K562 (cell line): ENCODE measurements at regions not wholly inside any gene's neighbourhood (a gene's known extent, or its start where the extent isn't known, plus 50 kb on each side); places are given as distances from the start of the nearest gene placed in this dataset.

Source experiments
- ATAC-seq: fragments of 200-7000 bp; cut with Tn5 transposase; 3 replicates; pipeline ENCODE4 v1.9.1; 2020; ENCODE audit warnings: moderate library complexity
- BruUV-seq: library from RNA; stranded (reverse); fragments of 400-500 nt; replicated peaks from 2 replicates; lab custom pipeline; 2021; lab: Mats Ljungman, UMichigan
- CTCF ChIA-PET: fragments of 300-600 bp; formaldehyde crosslinking; extraction: SDS; loops from one replicate; lab custom pipeline; 2021; ENCODE audit warnings: low intra/inter-chr PET ratio; lab: Yijun Ruan, JAX
- POLR2A ChIA-PET: fragments of 300-600, 350-650 bp; sonication (Branson Sonifier 250); formaldehyde crosslinking; extraction: SDS; loops from one replicate; lab custom pipeline; 2021; ENCODE audit warnings: antibody characterized with exemption, inconsistent platforms; lab: Yijun Ruan, JAX
- DNase-seq, 4 experiments: peaks; one replicate each; pipeline versions ENCODE4 v3.0.0 to v3.0.0-alpha.2; 2011 to 2018; ENCODE audit warnings: low spot score in 3 of 4, mixed read lengths in 3 of 4; ENCODE audit errors: extremely low read depth in 1 of 4
- FAIRE-seq: peaks from 2 replicates; lab custom pipeline; 2011; peaks lifted over from hg19 to GRCh38; lab: Jason Lieb, UNC
- H2AFZ ChIP-seq: 2 replicates; pipeline ENCODE4 v1.6.0; 2011; ENCODE audit warnings: low read depth, low read length, control low read depth, inconsistent platforms
- H3K27ac ChIP-seq: fragments of 200-600 bp; 3 replicates; pipeline ENCODE4 v1.8.0; 2011; ENCODE audit warnings: low read depth, mild to moderate bottlenecking, control low read depth, inconsistent platforms, low read length, moderate library complexity, mixed read lengths; ENCODE audit errors: extremely low read depth
- H3K27me3 ChIP-seq, 2 experiments: fragments of 300-600 bp in 1 of 2; 2 replicates in 1 of 2; 3 replicates in 1 of 2; pipeline versions ENCODE4 v1.6.0 to v1.8.0; 2011; ENCODE audit warnings: inconsistent platforms in 2 of 2, low read length in 2 of 2, mild to moderate bottlenecking in 1 of 2, mixed read lengths in 1 of 2, moderate library complexity in 1 of 2; ENCODE audit not compliant: control insufficient read depth in 2 of 2, insufficient read depth in 2 of 2
- H3K36me3 ChIP-seq: fragments of 300-600 bp; 3 replicates; pipeline ENCODE4 v1.8.0; 2011; ENCODE audit warnings: mild to moderate bottlenecking, low read length, inconsistent platforms; ENCODE audit not compliant: control insufficient read depth, insufficient read depth
- H3K4me1 ChIP-seq, 2 experiments: fragments of 200-600 bp in 1 of 2; replicated peaks in 1 of 2; 2 replicates in 1 of 2; 3 replicates in 1 of 2; pipeline versions ENCODE4 v1.5.1 to v1.8.0; 2011; ENCODE audit warnings: inconsistent platforms in 2 of 2, low read length in 2 of 2, mild to moderate bottlenecking in 1 of 2, mixed read lengths in 1 of 2, moderate library complexity in 1 of 2; ENCODE audit not compliant: control insufficient read depth in 2 of 2, insufficient read depth in 2 of 2
- H3K4me2 ChIP-seq: 2 replicates; pipeline ENCODE4 v1.6.1; 2011; ENCODE audit warnings: low read length, control low read depth, inconsistent platforms, mixed read lengths; ENCODE audit not compliant: insufficient read depth
- H3K4me3 ChIP-seq: fragments of 200-600 bp; sonication (generic), shearing (Covaris generic); 2 replicates; pipeline ENCODE4 v1.5.1; 2016; ENCODE audit warnings: control low read depth, inconsistent platforms
- H3K79me2 ChIP-seq: fragments of 200-600 bp; 3 replicates; pipeline ENCODE4 v1.8.0; 2011; ENCODE audit warnings: low read length, inconsistent platforms; ENCODE audit not compliant: control insufficient read depth, insufficient read depth
- H3K9ac ChIP-seq, 2 experiments: 2 replicates each; pipeline versions ENCODE4 v1.6.0 to v1.6.1; 2011; ENCODE audit warnings: low read depth in 2 of 2, low read length in 2 of 2, control low read depth in 1 of 2, inconsistent platforms in 1 of 2, mild to moderate bottlenecking in 1 of 2, mixed read lengths in 1 of 2; ENCODE audit not compliant: insufficient read depth in 1 of 2
- H3K9me1 ChIP-seq: one replicate; pipeline ENCODE4 v1.6.0; 2011; ENCODE audit warnings: inconsistent platforms, mild to moderate bottlenecking, low read length, moderate library complexity; ENCODE audit not compliant: control insufficient read depth, insufficient read depth
- H3K9me3 ChIP-seq: replicated peaks from 2 replicates; pipeline ENCODE4 v1.5.1; 2011; ENCODE audit warnings: low read depth, low read length, inconsistent platforms; ENCODE audit not compliant: control insufficient read depth, insufficient read depth
- H4K20me1 ChIP-seq: replicated peaks from 2 replicates; pipeline ENCODE4 v1.6.1; 2011; ENCODE audit warnings: low read length, inconsistent platforms, mixed read lengths; ENCODE audit not compliant: control insufficient read depth, insufficient read depth
- HEY1 ChIP-seq: fragments of 250-450 bp; sonication (Bioruptor Pico); IDR thresholded peaks from 2 replicates; pipeline ENCODE4 v1.5.0; 2020; ENCODE audit warnings: mild to moderate bottlenecking, moderate library complexity, borderline replicate concordance
- KLF16 ChIP-seq: IDR thresholded peaks from 2 replicates; pipeline ENCODE4 v1.6.1; 2016; ENCODE audit warnings: antibody characterized with exemption
- POU5F1 ChIP-seq: fragments of 150-350 bp; IDR thresholded peaks from 2 replicates; pipeline ENCODE4 v1.6.1; 2014; ENCODE audit warnings: borderline replicate concordance, low read length, low read depth, mild to moderate bottlenecking; ENCODE audit not compliant: partially characterized antibody
- RFX1 ChIP-seq: fragments of 450-650 bp; IDR thresholded peaks from 2 replicates; pipeline ENCODE4 v1.6.1; 2016; ENCODE audit warnings: mild to moderate bottlenecking, moderate library complexity
- SIX5 ChIP-seq, 2 experiments: IDR thresholded peaks; 2 replicates each; pipeline ENCODE4 v1.6.1; 2011; ENCODE audit warnings: low read length in 2 of 2, borderline replicate concordance in 1 of 2, low read depth in 1 of 2, mild to moderate bottlenecking in 1 of 2, moderate library complexity in 1 of 2; ENCODE audit not compliant: insufficient read depth in 1 of 2
- SRSF7 ChIP-seq: fragments of 200-400 bp; formaldehyde crosslinking; optimal IDR thresholded peaks from 2 replicates; pipeline ENCODE3; 2017; ENCODE audit warnings: mild to moderate bottlenecking, low read depth, low read length
- ZNF274 ChIP-seq: IDR thresholded peaks from 2 replicates; pipeline ENCODE4 v1.6.1; 2011; ENCODE audit warnings: low read depth, mild to moderate bottlenecking, low read length, moderate library complexity, borderline replicate concordance
- ZNF436 ChIP-seq: fragments of 250-450, 450-650 bp; sonication (Bioruptor Pico); formaldehyde crosslinking; IDR thresholded peaks from 2 replicates; pipeline ENCODE4 v1.7.0; 2020; ENCODE audit warnings: mild to moderate bottlenecking
- ZNF764 ChIP-seq: fragments of 250-450 bp; sonication (Bioruptor Pico); IDR thresholded peaks from 2 replicates; pipeline ENCODE4 v1.4.0; 2020; ENCODE audit warnings: low read depth, mild to moderate bottlenecking, moderate library complexity
- ZSCAN32 ChIP-seq: fragments of 450-650 bp; formaldehyde crosslinking; IDR thresholded peaks from 2 replicates; pipeline ENCODE4 v1.4.0; 2020; ENCODE audit warnings: mild to moderate bottlenecking, moderate library complexity
- WGBS: fragments of 100-300 bp; shearing (Covaris generic); methylation state at CpG from one replicate; pipeline ENCODE4 v1.1.6; 2016; ENCODE audit warnings: low coverage, mixed read lengths; ENCODE audit not compliant: insufficient coverage; ENCODE audit errors: missing lambda C conversion rate; 5-methylcytosine and 5-hydroxymethylcytosine counted together
- in situ Hi-C: fragments of 300-500 bp; cut with MboI; formaldehyde crosslinking; loops from 4 replicates; pipeline ENCODE4 v1.15.0; 2018; ENCODE audit warnings: inconsistent platforms, mixed read lengths
- intact Hi-C: fragments of 100-400 bp; cut with micrococcal nuclease; formaldehyde crosslinking; loops from 2 replicates; pipeline ENCODE4 v1.14.2; 2022
- TF ChIP-seq, protein P1 (sequence below), 3 experiments: fragments of 200-800 bp in 1 of 3; sonication (Bioruptor generic) in 1 of 3; sonication (generic) in 1 of 3; formaldehyde crosslinking in 1 of 3; IDR thresholded peaks; 2 replicates each; pipeline versions ENCODE4 v1.6.1 to v1.8.0; 2016 to 2022; ENCODE audit warnings: mild to moderate bottlenecking in 2 of 3, missing compliant biosample characterization in 2 of 3, missing genetic modification characterization in 2 of 3, missing genetic modification reagents in 1 of 3

DNA sequence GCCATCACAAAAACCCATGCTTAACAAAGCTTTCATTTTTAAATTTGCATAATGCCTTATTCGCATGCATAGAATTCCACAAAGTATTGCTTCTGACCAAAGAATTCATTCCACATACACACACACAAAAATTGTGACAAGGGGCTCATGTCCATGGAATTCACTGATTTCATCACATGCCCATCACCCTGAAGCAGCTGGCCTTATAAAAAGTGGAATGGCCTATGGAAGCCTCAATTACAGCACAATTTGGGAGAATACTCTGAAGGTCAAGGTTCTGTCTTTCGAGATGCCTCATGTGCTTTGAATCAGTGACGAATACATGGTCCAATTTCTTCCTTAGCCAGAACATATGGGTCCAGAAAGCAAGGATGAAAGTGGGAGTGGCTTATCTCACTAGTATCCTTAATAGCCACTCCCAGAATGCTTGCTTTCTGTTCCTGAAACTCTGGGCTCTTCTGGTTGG lies 165.7 kb downstream of the KDR start:
- in situ Hi-C loops, result loop anchor here (10.0 kb wide), 2 partner anchors 265 to 645 kb away; no protein-coding TSS in a partner anchor

More for the DNA sequence above, 165.7 kb downstream of the KDR start:
- TF ChIP-seq POU5F1 (no peak), RFX1 (no peak), SRSF7 (no peak), SIX5 (IDR thresholded peaks at IDR 0.05; ENCODE audit: borderline replicate concordance in 1 of 2, insufficient read depth in 1 of 2, low read depth in 1 of 2, low read length in 2 of 2) (no peak), HEY1 (no peak), ZNF764 (no peak), ZNF436 (no peak), ZNF274 (no peak), KLF16 (no peak), ZSCAN32 (CRISPR knock-in tag) (no peak)
- TF ChIP-seq, protein P1, sequence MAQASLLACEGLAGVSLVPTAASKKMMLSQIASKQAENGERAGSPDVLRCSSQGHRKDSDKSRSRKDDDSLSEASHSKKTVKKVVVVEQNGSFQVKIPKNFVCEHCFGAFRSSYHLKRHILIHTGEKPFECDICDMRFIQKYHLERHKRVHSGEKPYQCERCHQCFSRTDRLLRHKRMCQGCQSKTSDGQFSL (CRISPR knock-in tag; IDR thresholded peaks at IDR 0.05), result no peak
- TF ChIP-seq, protein P1 (tag; IDR thresholded peaks at IDR 0.05), result no peak
- no peaks in the 10 kb centered on the region for H3K36me3 ChIP-seq
- H3K9me3 ChIP-seq, result no peaks in the 10 kb centered on the region
- FAIRE-seq (no peak), ATAC-seq (no peak), DNase-seq (no peak)
- H3K79me2 ChIP-seq, result no peaks in the 10 kb centered on the region
- WGBS, result 2% methylated on average over 3 of the region's 3 CpGs
- no peak overlapping the region for H3K4me3 ChIP-seq
- H2AFZ ChIP-seq, result no peak overlapping the region
- intact Hi-C loops, result loop anchor here (2.0 to 5.0 kb wide), 2 partner anchors 277 to 637 kb away; no protein-coding TSS in a partner anchor
- BruUV-seq, result no TSS peak
- POLR2A ChIA-PET, result no interaction called here
- H4K20me1 ChIP-seq, result no peaks in the 10 kb centered on the region
- H3K27ac ChIP-seq, result no peak overlapping the region
- H3K4me1 ChIP-seq, result no peaks in the 10 kb centered on the region
- H3K9ac ChIP-seq, result no peak overlapping the region
- peaks cover 5% of the 10 kb centered on the region for H3K9me1 ChIP-seq
- no peaks in the 10 kb centered on the region for H3K27me3 ChIP-seq
- H3K4me2 ChIP-seq, result no peak overlapping the region
- CTCF ChIA-PET, result no interaction called here
